Mononuclear cell (primary cell): ENCODE measurements at regions not wholly inside any gene's neighbourhood (a gene's known extent, or its start where the extent isn't known, plus 50 kb on each side); places are given as distances from the start of the nearest gene placed in this dataset.

Experiments used
- H3K27me3 ChIP-seq: 2 replicates; pipeline ENCODE4 v1.6.0; 2011; ENCODE audit warnings: low read length, control low read depth; ENCODE audit not compliant: insufficient read depth
- H3K4me1 ChIP-seq: 2 replicates; pipeline ENCODE4 v1.5.1; 2011; ENCODE audit warnings: mild to moderate bottlenecking, low read length, control low read depth; ENCODE audit not compliant: insufficient read depth
- H3K4me3 ChIP-seq: 2 replicates; pipeline ENCODE4 v1.5.1; 2011; ENCODE audit warnings: mild to moderate bottlenecking, low read length, moderate library complexity
- H3K9me3 ChIP-seq: 2 replicates; pipeline ENCODE4 v1.5.1; 2011; ENCODE audit warnings: low read depth, mild to moderate bottlenecking, control low read depth, low read length

- Histone ChIP-seq H3K9me3 (no peaks in the 10 kb centered on the region), H3K4me3 (no peak overlapping the region), H3K27me3 (no peaks in the 10 kb centered on the region), H3K4me1 (no peaks in the 10 kb centered on the region)
Observed at GRCh38 chr12:107443320-107444090, 242.1 kb upstream of the PWP1 start.

GRCh38 chr12:107444771-107445170, 240.8 kb upstream of the PWP1 start:
- H3K9me3 ChIP-seq: no peaks in the 10 kb centered on the region
- no peaks in the 10 kb centered on the region for H3K27me3 ChIP-seq

GRCh38 chr12:107446476-107446875, 239.1 kb upstream of the PWP1 start:
- no peaks in the 10 kb centered on the region for H3K4me1 ChIP-seq

More at GRCh38 chr12:107444771-107445170, 240.8 kb upstream of the PWP1 start:
- no peaks in the 10 kb centered on the region for H3K4me1 ChIP-seq
- no peak overlapping the region for H3K4me3 ChIP-seq

GRCh38 chr12:107447336-107447735, 238.3 kb upstream of the PWP1 start:
- Histone ChIP-seq H3K27me3 (no peaks in the 10 kb centered on the region), H3K9me3 (no peaks in the 10 kb centered on the region), H3K4me3 (no peak overlapping the region), H3K4me1 (no peaks in the 10 kb centered on the region)

More at GRCh38 chr12:107446476-107446875, 239.1 kb upstream of the PWP1 start:
- Histone ChIP-seq H3K27me3 (no peaks in the 10 kb centered on the region), H3K9me3 (no peaks in the 10 kb centered on the region), H3K4me3 (no peak overlapping the region)

- no peaks in the 10 kb centered on the region for H3K27me3 ChIP-seq
- no peak overlapping the region for H3K4me3 ChIP-seq
- no peaks in the 10 kb centered on the region for H3K9me3 ChIP-seq
- no peaks in the 10 kb centered on the region for H3K4me1 ChIP-seq
Observed at GRCh38 chr12:107448198-107448597, 237.4 kb upstream of the PWP1 start.

GRCh38 chr12:107449891-107450290, 235.7 kb upstream of the PWP1 start:
- Histone ChIP-seq H3K27me3 (no peaks in the 10 kb centered on the region), H3K9me3 (no peaks in the 10 kb centered on the region), H3K4me1 (no peaks in the 10 kb centered on the region)

GRCh38 chr12:107450541-107450940, 235.1 kb upstream of the PWP1 start:
- H3K27me3 ChIP-seq: no peaks in the 10 kb centered on the region
- no peaks in the 10 kb centered on the region for H3K9me3 ChIP-seq
- no peaks in the 10 kb centered on the region for H3K4me1 ChIP-seq
- H3K4me3 ChIP-seq: no peak overlapping the region

More at GRCh38 chr12:107449891-107450290, 235.7 kb upstream of the PWP1 start:
- no peak overlapping the region for H3K4me3 ChIP-seq

GRCh38 chr12:107451246-107451645, 234.4 kb upstream of the PWP1 start:
- no peaks in the 10 kb centered on the region for H3K27me3 ChIP-seq
- H3K9me3 ChIP-seq: no peaks in the 10 kb centered on the region
- H3K4me1 ChIP-seq: no peaks in the 10 kb centered on the region
- no peak overlapping the region for H3K4me3 ChIP-seq

GRCh38 chr12:107454109-107454830, 231.3 kb upstream of the PWP1 start:
- Histone ChIP-seq H3K9me3 (no peaks in the 10 kb centered on the region), H3K4me3 (no peak overlapping the region), H3K4me1 (no peaks in the 10 kb centered on the region), H3K27me3 (no peaks in the 10 kb centered on the region)

GRCh38 chr12:107457362-107457935, 228.2 kb upstream of the PWP1 start:
- peaks cover 12% of the 10 kb centered on the region for H3K4me1 ChIP-seq
- H3K4me3 ChIP-seq: no peak overlapping the region
- H3K9me3 ChIP-seq: no peaks in the 10 kb centered on the region
- no peaks in the 10 kb centered on the region for H3K27me3 ChIP-seq

- Histone ChIP-seq H3K4me3 (no peak overlapping the region), H3K27me3 (no peaks in the 10 kb centered on the region), H3K4me1 (peaks cover 12% of the 10 kb centered on the region), H3K9me3 (no peaks in the 10 kb centered on the region)
Observed at GRCh38 chr12:107458163-107458562, 227.4 kb upstream of the PWP1 start.

GRCh38 chr12:107458990-107459389, 226.6 kb upstream of the PWP1 start:
- no peak overlapping the region for H3K4me3 ChIP-seq
- no peaks in the 10 kb centered on the region for H3K9me3 ChIP-seq
- H3K27me3 ChIP-seq: no peaks in the 10 kb centered on the region
- H3K4me1 ChIP-seq: peaks cover 12% of the 10 kb centered on the region

GRCh38 chr12:107459641-107460040, 226.0 kb upstream of the PWP1 start:
- Histone ChIP-seq H3K9me3 (no peaks in the 10 kb centered on the region), H3K4me1 (peaks cover 12% of the 10 kb centered on the region), H3K27me3 (no peaks in the 10 kb centered on the region), H3K4me3 (no peak overlapping the region)

- Histone ChIP-seq H3K27me3 (no peaks in the 10 kb centered on the region), H3K4me1 (peaks cover 12% of the 10 kb centered on the region), H3K9me3 (no peaks in the 10 kb centered on the region), H3K4me3 (no peak overlapping the region)
Observed at GRCh38 chr12:107461222-107461975, 224.2 kb upstream of the PWP1 start.
